Astrocyte of the spinal cord (primary cell): ENCODE measurements at regions not wholly inside any gene's neighbourhood (a gene's known extent, or its start where the extent isn't known, plus 50 kb on each side); places are given as distances from the start of the nearest gene placed in this dataset.

ENCODE experiments used
- DNase-seq: peaks from one replicate; pipeline ENCODE4 v3.0.0; 2011; ENCODE audit warnings: low read depth, low spot score
- H3K4me3 ChIP-seq: 2 replicates; pipeline ENCODE4 v1.5.1; 2011; ENCODE audit warnings: low read depth, mild to moderate bottlenecking, low read length, moderate library complexity
- in situ Hi-C: cut with HindIII; loops from 2 replicates; pipeline ENCODE4 v1.10.0; 2017; ENCODE audit warnings: low sequenced_read_pairs
- TF ChIP-seq, protein P1 (sequence below): IDR thresholded peaks from 2 replicates; pipeline ENCODE4 v1.5.1; 2012; ENCODE audit warnings: low read depth, mild to moderate bottlenecking, low read length, inconsistent platforms

DNA sequence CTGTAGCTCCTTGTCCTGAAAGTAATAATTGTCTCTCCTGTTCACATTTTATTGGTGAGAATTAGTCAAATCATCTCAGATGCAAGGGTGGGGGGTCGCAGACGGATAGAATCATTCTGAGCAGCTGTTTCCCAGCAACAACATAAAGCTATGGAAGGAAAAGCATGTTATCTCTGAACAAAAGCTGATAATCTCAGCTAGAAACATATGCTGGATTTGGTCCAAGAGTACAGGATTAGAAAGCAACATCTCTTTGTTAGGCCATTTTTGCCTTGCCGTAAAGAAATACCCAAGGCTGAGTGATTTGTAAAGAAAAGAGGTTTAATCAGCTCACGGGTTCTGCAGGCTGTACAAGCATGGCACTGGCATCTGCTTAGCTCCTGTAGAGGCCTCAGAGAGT, 472.8 kb upstream of the BOD1L1 start:
- in situ Hi-C loops, result no loop called here
- no peak overlapping the region for H3K4me3 ChIP-seq
- DNase-seq, result no peak
- TF ChIP-seq, protein P1, sequence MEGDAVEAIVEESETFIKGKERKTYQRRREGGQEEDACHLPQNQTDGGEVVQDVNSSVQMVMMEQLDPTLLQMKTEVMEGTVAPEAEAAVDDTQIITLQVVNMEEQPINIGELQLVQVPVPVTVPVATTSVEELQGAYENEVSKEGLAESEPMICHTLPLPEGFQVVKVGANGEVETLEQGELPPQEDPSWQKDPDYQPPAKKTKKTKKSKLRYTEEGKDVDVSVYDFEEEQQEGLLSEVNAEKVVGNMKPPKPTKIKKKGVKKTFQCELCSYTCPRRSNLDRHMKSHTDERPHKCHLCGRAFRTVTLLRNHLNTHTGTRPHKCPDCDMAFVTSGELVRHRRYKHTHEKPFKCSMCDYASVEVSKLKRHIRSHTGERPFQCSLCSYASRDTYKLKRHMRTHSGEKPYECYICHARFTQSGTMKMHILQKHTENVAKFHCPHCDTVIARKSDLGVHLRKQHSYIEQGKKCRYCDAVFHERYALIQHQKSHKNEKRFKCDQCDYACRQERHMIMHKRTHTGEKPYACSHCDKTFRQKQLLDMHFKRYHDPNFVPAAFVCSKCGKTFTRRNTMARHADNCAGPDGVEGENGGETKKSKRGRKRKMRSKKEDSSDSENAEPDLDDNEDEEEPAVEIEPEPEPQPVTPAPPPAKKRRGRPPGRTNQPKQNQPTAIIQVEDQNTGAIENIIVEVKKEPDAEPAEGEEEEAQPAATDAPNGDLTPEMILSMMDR, result no peak

DNA sequence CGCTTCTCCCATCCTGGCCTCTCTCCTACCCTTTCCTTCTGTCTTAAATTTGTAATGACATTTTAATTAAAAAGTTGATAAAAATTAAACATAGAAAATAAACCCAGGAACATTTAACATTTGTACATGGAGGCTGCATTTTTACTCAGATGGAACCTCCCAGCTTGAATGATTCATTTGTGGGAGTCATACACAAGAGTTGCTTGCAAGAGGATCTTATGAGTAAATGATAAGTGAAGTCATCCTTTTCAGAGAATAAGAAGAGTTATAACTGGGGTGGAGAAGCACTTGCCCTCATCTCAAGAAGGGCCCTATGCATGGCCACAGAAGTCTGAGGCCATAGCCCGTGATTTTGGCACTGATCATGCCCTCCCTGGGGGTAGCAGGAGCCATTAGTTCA, 482.9 kb upstream of the BOD1L1 start:
- in situ Hi-C loops, result no loop called here
- DNase-seq, result peak; percentile 63
- TF ChIP-seq, protein P1, result no peak

DNA sequence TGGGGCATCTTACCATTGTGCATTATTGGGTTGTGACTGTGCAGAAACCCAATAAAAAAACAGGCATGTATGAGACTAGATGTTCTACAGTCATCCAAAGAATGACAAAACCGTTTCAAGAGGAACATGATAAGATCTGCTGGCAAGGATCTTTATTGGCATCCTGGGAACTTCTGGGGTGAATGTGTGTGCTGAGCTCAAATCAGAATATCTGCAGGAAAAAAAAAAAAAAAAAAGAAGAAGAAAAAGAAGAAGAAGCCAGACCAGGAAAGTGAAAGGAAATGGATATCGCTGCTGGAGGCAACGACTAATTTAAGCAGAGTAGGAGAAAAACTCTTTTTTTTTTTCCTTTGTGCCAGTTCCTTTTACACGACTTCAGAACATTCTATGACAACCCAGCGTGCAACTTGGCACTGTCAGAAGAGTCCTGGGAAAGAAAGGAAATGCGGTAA, 484.2 kb upstream of the BOD1L1 start:
- in situ Hi-C loops, result no loop called here
- DNase-seq, result peak; percentile 50
- H3K4me3 ChIP-seq, result peak overlapping the region; percentile 19
- TF ChIP-seq, protein P1, result no peak

More for the DNA sequence above, 482.9 kb upstream of the BOD1L1 start:
- H3K4me3 ChIP-seq, result no peak overlapping the region

DNA sequence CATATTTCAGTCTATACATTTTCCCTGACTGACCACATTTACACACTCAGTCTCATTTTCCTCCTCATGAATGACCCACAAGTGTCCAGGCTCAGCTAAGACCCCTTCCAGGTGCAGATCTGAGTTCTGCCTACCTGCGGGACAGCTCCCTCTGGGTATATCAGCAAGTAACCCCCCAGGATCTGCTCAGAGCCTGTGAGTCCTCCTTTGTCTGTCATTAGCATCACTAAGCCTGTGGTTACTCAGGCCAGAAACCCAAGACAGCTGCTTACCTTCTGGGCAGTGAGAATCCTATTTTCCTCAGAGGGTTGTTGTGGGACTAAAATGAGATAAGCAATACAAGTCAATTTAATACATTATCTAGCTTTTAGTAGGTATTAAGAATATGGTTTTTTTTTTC, 487.6 kb upstream of the BOD1L1 start:
- TF ChIP-seq, protein P1, result no peak
- no peak for DNase-seq
- in situ Hi-C loops, result no loop called here

DNA sequence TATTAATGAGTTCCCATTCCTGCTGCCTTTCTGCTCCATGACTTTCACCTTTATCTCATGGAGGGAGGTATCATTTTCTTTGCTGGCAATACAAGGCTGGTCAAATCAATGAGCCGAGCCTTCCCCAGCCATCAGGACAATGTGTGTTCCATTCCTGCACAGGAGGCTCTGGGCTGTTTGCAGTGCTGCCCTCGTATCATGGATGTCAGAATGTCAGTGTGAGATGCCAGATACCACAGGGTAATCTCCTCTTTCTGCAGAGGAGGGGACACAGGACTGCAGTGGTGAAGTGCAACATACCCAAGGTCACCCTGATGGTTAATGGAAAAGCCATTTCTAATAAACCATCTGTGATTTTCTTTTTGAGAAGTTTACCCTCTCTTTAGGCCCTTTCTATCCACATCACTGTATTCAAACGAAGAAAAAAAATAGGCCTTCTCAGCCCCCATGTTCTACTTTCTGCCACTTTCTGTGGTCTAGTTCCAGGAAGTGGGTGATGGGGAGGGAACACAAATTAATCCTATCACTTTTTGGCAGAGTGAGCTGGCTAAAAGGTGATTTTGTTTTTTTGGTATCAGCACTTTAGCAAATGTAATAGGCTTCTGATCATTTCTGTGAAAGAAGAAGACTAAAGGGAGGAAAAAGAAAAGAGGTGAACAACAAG, 490.2 kb upstream of the BOD1L1 start:
- DNase-seq, result no peak
- in situ Hi-C loops, result no loop called here
- H3K4me3 ChIP-seq, result no peak overlapping the region
- TF ChIP-seq, protein P1, result no peak

More for the DNA sequence above, 487.6 kb upstream of the BOD1L1 start:
- no peak overlapping the region for H3K4me3 ChIP-seq

DNA sequence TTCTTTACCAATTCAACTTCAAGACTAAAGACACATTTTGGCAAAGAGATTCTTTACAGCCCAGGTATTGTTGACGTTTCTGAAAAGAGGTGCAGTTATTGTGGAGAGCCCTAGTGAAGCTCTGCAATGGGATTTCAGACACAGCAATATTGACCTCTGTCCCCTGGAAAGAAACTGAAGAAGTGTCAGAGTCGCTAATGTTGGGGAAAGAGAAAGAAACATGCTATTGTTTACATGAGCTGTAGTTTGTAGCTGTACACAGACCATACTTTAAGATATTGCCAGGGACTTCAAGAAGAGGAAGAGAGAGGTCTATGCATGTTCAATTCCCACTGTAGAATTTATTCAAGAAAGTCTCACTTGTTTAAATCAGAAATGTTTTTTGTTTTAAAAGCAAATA, 497.3 kb upstream of the BOD1L1 start:
- H3K4me3 ChIP-seq, result no peak overlapping the region
- in situ Hi-C loops, result no loop called here
- no peak for DNase-seq
- TF ChIP-seq, protein P1, result no peak
